Stimulated activated CD4-positive, alpha-beta T cell treated with anti-CD3 and anti-CD28 coated beads, Interleukin-4, amount 100 ng/mL, for 24 hours (primary cell): ENCODE measurements at regions not wholly inside any gene's neighbourhood (a gene's known extent, or its start where the extent isn't known, plus 50 kb on each side); places are given as distances from the start of the nearest gene placed in this dataset.

Experiments
- DNase-seq: peaks from one replicate; pipeline ENCODE4 v3.0.0-alpha.2; 2020

GRCh38 chr19:16022681-16023080 is 53.6 kb upstream of the TPM4 start:
- DNase-seq: no peak

- no peak for DNase-seq
Measured at GRCh38 chr19:16023146-16023915, 53.0 kb upstream of the TPM4 start.

- no peak for DNase-seq
Measured at GRCh38 chr19:16024266-16025107, 51.8 kb upstream of the TPM4 start.

DNA sequence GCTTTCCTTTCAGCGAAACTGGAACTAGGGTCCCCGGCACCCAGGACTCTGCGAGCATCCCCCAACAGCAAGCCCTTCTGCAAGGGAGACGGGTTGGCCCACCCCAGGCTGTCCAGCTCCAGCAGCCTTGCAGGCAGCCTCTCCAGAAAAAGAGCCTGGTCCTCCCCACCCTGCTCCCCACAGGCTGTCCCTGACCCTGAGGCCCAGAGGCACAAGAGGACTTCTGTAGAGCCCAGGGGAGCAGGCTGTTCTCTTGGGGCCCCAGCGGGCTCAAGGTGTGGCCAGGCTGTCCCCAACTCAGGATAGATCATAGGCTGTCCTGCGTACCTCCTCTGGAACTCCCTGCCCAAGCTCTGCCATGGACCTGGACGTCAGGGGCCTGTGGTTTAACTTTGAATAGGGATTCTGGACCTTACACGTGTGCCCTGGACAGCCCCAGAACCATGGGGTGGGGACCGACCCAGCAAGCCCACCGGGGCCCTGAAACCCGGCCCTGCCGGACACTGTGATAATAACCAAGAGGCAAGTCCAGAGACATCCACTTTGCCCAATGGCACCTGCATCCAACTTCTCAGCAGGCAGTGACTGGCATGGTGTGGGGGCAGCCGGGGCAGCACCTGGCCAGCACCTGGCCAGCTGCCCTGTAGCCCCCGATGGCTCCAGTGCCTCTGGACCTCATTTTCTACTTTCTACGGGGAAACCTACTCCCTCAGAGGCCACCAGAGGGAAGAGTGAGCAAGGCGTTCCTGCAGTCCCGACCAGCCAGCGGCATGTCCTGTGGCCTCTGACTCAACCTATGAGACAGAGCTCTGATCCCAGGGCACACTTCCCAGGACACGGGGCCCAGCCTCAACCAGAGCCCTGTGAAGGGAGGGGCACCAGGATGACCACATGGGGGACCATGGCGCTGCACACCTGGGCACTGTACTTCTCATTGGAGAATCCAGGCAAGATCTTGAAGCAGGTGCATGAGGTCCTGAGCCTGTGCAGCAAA is 50.9 kb upstream of the TPM4 start:
- DNase-seq: no peak

- DNase-seq: no peak
Measured at GRCh38 chr19:16026131-16026530, 50.2 kb upstream of the TPM4 start.
